Fibroblast of lung (primary cell): ENCODE measurements at regions not wholly inside any gene's neighbourhood (a gene's known extent, or its start where the extent isn't known, plus 50 kb on each side); places are given as distances from the start of the nearest gene placed in this dataset.

Experiments
- DNase-seq, 2 donors: peaks; one replicate each; pipeline versions ENCODE4 v3.0.0 to v3.0.0-alpha.2; 2010; ENCODE audit warnings: low read depth in 2 of 2
- H2AFZ ChIP-seq: 2 replicates; pipeline ENCODE4 v1.5.1; 2012; ENCODE audit warnings: low read length, control low read depth, inconsistent platforms
- H3K27ac ChIP-seq: 2 replicates; pipeline ENCODE4 v1.5.1; 2011; ENCODE audit warnings: low read length, control low read depth; ENCODE audit not compliant: insufficient read depth
- H3K27me3 ChIP-seq: 2 replicates; pipeline ENCODE4 v1.5.1; 2011; ENCODE audit warnings: mild to moderate bottlenecking, low read length; ENCODE audit not compliant: control insufficient read depth, insufficient read depth
- H3K36me3 ChIP-seq: 2 replicates; pipeline ENCODE4 v1.5.1; 2011; ENCODE audit warnings: low read length; ENCODE audit not compliant: control insufficient read depth, insufficient read depth
- H3K4me1 ChIP-seq: 2 replicates; pipeline ENCODE4 v1.5.1; 2011; ENCODE audit warnings: low read length; ENCODE audit not compliant: control insufficient read depth, insufficient read depth; ENCODE audit errors: extremely low read depth
- H3K4me2 ChIP-seq: 2 replicates; pipeline ENCODE4 v1.5.1; 2011; ENCODE audit warnings: low read length, control low read depth; ENCODE audit not compliant: insufficient read depth; ENCODE audit errors: extremely low read depth
- H3K4me3 ChIP-seq, 4 experiments: fragments of 200-600 bp in 1 of 4; sonication (generic) in 1 of 4; replicated peaks in 1 of 4; 2 replicates each; pipeline ENCODE4 v1.5.1; 2011 to 2016; ENCODE audit warnings: low read length in 4 of 4, low read depth in 3 of 4, mild to moderate bottlenecking in 3 of 4, control low read depth in 2 of 4, inconsistent platforms in 1 of 4, mixed read lengths in 1 of 4; ENCODE audit not compliant: insufficient read depth in 1 of 4; ENCODE audit errors: control extremely low read depth in 1 of 4
- H3K79me2 ChIP-seq: 2 replicates; pipeline ENCODE4 v1.5.1; 2012; ENCODE audit warnings: mild to moderate bottlenecking, low read length, inconsistent platforms; ENCODE audit not compliant: control insufficient read depth, insufficient read depth
- H3K9ac ChIP-seq: 2 replicates; pipeline ENCODE4 v1.5.1; 2011; ENCODE audit warnings: mild to moderate bottlenecking, low read length, control low read depth; ENCODE audit not compliant: insufficient read depth
- H3K9me3 ChIP-seq: 2 replicates; pipeline ENCODE4 v1.5.1; 2012; ENCODE audit warnings: low read depth, low read length; ENCODE audit not compliant: control insufficient read depth, insufficient read depth
- H4K20me1 ChIP-seq: 2 replicates; pipeline ENCODE4 v1.5.1; 2011; ENCODE audit warnings: low read length; ENCODE audit not compliant: control insufficient read depth, insufficient read depth; ENCODE audit errors: extremely low read depth
- CTCF ChIP-seq, 2 donors: IDR thresholded peaks in 1 of 2; conservative IDR thresholded peaks in 1 of 2; 1 replicate in 1 of 2; 2 replicates in 1 of 2; pipeline ENCODE4 v1.5.1; 2011 to 2012; ENCODE audit warnings: low read length in 2 of 2, control low read depth in 1 of 2, inconsistent platforms in 1 of 2, low read depth in 1 of 2, mild to moderate bottlenecking in 1 of 2
- EZH2 ChIP-seq: IDR thresholded peaks from 2 replicates; pipeline ENCODE4 v1.5.1; 2012; ENCODE audit warnings: low read length, control low read depth, mild to moderate bottlenecking; ENCODE audit errors: missing control alignments

- Histone ChIP-seq H3K9ac (no peak overlapping the region), H3K4me2 (no peak overlapping the region), H4K20me1 (no peaks in the 10 kb centered on the region), H3K79me2 (no peaks in the 10 kb centered on the region), H3K27ac (no peak overlapping the region), H3K27me3 (no peaks in the 10 kb centered on the region), H2AFZ (no peak overlapping the region), H3K4me1 (no peaks in the 10 kb centered on the region), H3K4me3 (no peak overlapping the region), H3K9me3 (no peaks in the 10 kb centered on the region), H3K36me3 (no peaks in the 10 kb centered on the region)
- TF ChIP-seq CTCF (conservative IDR thresholded peaks at IDR 0.05 in 1 of 2, IDR thresholded peaks at IDR 0.05 in 1 of 2; ENCODE audit: low read depth in 1 of 2, low read length in 2 of 2) (no peak), EZH2 (no peak)
- no peak for DNase-seq
These were observed 52.6 kb upstream of the RBM15 start for GRCh38 chr1:110286564-110286963.

GRCh38 chr1:110288111-110288510 is 51.1 kb upstream of the RBM15 start:
- Histone ChIP-seq H3K9me3 (no peaks in the 10 kb centered on the region), H3K27ac (no peak overlapping the region), H4K20me1 (no peaks in the 10 kb centered on the region), H2AFZ (no peak overlapping the region), H3K36me3 (no peaks in the 10 kb centered on the region), H3K4me3 (no peak overlapping the region), H3K27me3 (no peaks in the 10 kb centered on the region), H3K4me2 (no peak overlapping the region), H3K4me1 (no peaks in the 10 kb centered on the region), H3K9ac (no peak overlapping the region), H3K79me2 (no peaks in the 10 kb centered on the region)
- TF ChIP-seq EZH2, result no peak
- TF ChIP-seq CTCF (conservative IDR thresholded peaks at IDR 0.05 in 1 of 2, IDR thresholded peaks at IDR 0.05 in 1 of 2; ENCODE audit: low read depth in 1 of 2, low read length in 2 of 2), result no peak
- peak in 1 of 2 donors; percentile 31 for DNase-seq
